CD4-positive, alpha-beta T cell treated with Interleukin-4 for 4 hours (primary cell): ENCODE measurements at regions not wholly inside any gene's neighbourhood (a gene's known extent, or its start where the extent isn't known, plus 50 kb on each side); places are given as distances from the start of the nearest gene placed in this dataset.

ENCODE experiments used
- DNase-seq: peaks from one replicate; pipeline ENCODE4 v3.0.0-alpha.2; 2020

GRCh38 chr12:40559865-40560264 lies 132.4 kb upstream of the CNTN1 start:
- DNase-seq: no peak

- no peak for DNase-seq
Measured at GRCh38 chr12:40560848-40561247, 131.4 kb upstream of the CNTN1 start.

- DNase-seq: no peak
Measured at GRCh38 chr12:40561395-40561966, 130.8 kb upstream of the CNTN1 start.

GRCh38 chr12:40565029-40565633 lies 127.1 kb upstream of the CNTN1 start:
- DNase-seq: no peak

DNA sequence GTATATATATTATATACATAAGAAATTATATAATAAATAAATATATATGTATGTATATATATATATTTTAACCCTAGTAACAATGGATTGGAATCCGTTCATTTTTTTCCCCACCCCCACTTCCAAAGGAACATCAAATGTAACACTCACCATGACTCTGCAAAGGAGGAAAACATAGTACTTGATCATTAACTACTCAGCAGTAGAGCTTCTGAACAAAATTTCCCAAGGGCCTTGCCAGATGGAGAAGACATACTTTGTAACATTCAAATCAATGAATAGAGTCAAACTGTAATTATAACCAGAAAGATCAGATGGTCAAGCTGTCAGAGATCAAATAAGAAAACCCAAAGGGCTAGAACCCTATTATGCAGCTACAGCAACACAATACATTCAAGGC lies 126.0 kb upstream of the CNTN1 start:
- DNase-seq: no peak

DNA sequence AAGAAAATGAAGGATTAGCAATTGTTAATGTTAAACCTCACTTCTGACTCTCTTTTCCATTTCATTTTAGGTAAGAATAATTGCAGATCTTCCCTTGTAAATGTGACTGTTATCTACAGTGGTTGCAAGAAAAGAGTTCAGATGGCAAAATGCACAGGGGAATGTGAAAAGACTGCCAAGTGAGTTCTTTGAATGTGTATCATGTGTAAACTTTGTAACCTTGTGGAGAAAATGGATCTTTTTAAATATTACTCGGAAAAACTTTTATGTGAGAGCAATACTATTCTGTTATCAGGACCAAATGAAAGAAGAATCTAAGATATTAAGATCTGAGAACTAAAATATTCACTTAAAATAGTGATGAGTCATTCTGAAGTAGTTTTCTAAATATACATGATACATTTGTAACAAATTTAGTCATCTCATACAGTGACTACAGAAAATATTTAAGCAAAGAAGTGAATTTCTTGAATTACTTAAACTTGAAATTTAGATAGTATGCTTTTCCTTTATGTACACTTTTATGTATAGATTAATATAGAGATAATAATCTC lies 122.5 kb upstream of the CNTN1 start:
- DNase-seq: no peak

DNA sequence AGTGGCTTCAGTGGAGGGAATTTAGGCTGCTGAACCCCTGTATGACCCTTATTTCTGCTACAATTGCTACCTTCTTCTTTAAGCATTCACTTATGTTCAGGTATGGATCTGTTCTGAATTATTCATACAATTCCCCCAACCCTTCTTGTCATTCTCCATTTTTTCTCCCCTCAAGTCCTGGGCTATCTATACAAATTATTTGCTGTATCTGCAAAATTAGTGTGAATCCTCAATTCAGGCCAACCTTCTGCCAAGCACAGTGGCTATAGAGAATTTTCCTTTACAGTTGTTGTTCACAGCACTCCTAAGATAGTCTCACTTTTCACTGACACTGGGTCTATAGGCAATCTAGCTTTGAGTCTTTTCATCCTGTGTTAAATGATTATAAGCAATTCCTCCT lies 119.2 kb upstream of the CNTN1 start:
- no peak for DNase-seq

DNA sequence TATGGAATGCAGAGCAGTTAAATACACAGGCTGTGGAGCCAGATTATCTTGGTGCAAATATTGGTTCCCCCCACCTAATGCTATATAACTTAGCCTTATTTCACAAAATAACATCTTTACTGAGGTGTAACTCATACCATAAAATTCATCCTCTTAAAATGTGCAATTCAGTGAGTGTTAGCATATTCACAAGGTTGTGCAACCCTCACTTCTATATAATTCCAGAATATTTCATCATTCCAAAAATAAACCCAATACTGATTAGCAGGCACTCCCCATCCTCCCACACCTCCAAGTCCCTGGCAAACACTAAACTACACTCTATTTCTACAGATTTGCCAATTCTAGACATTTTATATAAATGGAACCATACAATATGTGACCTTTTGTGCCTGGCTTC lies 116.3 kb upstream of the CNTN1 start:
- DNase-seq: no peak

GRCh38 chr12:40577834-40578233 lies 114.4 kb upstream of the CNTN1 start:
- DNase-seq: no peak

DNA sequence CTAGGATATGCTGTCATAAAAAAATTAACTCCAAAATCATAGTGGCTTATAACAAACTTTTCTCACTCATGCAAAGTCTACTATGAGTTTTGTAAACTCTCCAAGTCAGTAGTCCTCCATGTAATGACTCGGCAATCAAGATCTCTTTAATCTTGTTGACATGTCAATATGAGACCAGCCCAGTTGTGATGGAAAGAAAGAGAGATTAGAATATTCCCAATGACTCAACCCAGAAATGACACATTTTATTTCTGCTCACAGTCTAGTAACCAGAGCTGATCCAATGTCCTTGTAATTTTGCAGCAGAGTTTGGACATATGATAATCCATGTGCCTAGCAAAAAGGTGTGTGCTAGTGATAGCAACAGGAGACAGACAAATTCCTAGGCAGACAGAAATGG lies 112.6 kb upstream of the CNTN1 start:
- DNase-seq: no peak

DNA sequence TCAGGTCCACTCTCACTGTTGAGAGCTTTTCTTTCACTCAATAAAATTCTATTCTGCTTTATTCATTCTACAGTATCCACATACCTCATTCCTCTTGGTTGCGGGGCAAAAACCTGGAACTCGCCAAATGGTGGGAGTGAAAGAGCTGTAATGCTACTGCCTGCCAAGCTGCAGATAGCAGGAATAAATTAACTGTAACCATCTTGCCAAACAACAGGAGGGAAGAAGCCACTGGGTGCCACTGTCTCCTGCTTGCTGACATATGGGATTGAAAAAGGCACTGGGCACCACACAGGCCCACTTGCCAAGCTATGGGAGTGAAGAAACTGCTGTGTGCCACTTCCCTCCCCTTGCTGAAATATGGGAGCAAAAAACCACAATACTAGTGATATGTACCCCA lies 111.9 kb upstream of the CNTN1 start:
- DNase-seq: no peak

GRCh38 chr12:40581889-40582288 lies 110.3 kb upstream of the CNTN1 start:
- no peak for DNase-seq

GRCh38 chr12:40583743-40584142 lies 108.5 kb upstream of the CNTN1 start:
- no peak for DNase-seq

- no peak for DNase-seq
Measured at GRCh38 chr12:40584763-40585162, 107.5 kb upstream of the CNTN1 start.

GRCh38 chr12:40586823-40587222 lies 105.4 kb upstream of the CNTN1 start:
- DNase-seq: no peak

GRCh38 chr12:40587421-40587820 lies 104.8 kb upstream of the CNTN1 start:
- DNase-seq: no peak

DNA sequence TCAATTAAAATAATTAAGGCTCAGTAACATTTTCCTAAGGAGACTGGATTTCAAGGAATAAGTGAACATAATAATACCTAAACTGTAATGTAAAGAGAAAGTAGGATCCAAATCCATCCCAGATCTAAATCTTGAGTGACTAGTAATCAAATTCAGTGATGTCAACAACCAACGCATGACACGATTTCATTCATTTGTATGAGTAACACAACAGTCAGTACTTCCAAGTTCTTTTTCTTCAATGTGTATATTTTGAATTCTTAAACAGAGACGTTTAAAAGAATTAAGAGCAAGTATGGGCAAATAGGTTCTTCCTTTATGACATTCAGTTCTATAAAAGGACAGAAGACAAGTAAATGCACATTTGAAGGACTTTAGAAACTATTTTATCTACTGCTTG lies 104.3 kb upstream of the CNTN1 start:
- DNase-seq: no peak

DNA sequence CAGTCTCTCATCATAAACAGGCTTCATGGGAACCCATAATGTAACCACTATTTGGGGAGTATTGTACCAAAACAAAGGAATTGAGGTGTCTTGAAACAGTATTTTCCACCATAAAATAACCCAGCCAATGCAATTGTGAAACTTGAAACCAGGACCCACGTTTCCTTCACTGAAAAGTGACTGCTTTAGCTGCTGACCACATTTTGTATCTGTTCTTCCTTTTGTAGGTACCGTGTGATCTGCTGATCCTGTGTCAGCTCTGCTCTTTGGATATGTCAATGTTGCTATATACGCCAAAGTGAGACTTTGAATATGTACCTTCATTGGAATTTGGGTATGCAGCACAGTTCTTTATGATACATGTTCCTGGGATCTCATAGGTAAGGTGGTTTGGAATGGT lies 95.1 kb upstream of the CNTN1 start:
- DNase-seq: no peak

DNA sequence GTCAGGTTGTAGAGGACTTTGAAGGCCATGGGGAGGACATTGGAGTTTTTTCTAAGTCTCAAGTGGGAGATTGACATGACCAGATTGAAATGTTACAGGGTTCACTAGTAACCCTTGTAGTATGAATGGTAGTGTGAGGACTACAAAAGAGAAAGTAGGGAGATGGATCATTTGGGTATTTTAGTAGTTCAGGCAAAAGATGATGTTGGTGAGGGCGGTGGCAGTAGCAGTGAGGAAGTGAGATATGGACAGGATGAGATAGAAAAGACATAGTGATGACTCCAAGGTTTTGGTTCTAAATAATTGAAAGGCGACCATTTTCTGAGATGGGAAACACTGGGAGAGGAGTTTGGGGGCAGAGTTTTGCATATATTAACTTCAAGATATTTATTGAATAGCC lies 94.2 kb upstream of the CNTN1 start:
- DNase-seq: no peak

GRCh38 chr12:40602562-40602961 lies 89.7 kb upstream of the CNTN1 start:
- no peak for DNase-seq

GRCh38 chr12:40614923-40615322 lies 77.3 kb upstream of the CNTN1 start:
- no peak for DNase-seq

DNA sequence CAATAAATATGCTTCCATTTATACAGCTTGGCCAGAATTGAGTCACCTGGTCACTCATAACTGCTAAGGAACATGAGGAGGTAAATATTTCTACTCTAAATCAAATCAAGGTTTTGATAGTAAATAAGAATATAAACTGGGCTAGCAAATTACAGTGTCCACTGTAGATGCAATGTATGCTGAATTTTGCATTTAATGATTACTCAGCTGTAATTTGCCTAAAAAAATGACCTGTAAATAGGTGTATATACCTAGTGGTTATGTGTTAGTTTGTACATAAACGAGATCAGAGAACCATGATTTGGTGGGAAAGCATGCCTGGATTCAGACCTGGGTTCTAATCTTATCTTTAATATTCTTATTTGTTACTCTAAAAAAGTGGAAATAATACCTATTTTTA lies 76.6 kb upstream of the CNTN1 start:
- no peak for DNase-seq

DNA sequence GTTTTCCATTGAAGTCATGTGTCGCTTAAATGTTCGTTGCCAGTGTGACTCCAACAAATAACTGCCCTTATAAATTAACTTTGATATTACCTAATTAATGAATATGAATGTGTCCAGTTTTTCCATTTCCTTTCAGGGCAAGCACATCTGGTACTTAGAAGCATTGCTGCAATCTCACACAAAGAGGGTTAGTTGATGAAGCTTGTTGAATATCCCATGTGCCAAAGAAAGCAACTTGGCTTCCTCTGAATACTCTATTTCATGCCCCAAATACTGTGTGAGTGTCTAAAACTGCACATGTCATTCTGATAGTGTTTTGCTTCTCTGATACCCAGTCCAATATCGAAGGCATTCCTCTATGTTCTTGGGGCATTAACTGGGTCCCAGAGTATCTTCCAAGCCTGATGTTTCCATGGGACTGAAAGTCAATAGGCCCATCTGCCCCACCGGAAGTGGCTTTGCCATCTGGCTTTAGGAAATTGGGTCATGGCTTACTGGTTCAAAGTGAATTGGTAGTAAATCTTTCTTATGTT lies 75.8 kb upstream of the CNTN1 start:
- no peak for DNase-seq

DNA sequence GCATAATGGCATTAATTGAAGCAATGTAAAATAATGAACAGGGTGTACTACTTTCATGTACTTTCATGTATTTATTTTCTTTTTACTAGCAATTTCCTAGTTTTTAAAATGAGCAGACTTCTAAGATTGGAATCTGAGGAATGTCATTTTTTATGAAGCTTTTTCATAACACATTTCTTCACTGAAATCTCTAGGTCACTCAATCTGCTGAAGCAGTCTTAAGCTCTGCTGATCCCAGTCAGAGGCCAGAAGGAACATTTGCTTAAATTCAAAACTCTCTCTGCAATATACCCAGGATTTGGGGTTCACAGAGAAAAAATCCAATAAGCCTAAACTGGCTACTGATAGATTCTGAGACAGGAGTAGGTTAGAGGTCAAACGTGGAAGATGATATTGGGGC lies 73.6 kb upstream of the CNTN1 start:
- no peak for DNase-seq

DNA sequence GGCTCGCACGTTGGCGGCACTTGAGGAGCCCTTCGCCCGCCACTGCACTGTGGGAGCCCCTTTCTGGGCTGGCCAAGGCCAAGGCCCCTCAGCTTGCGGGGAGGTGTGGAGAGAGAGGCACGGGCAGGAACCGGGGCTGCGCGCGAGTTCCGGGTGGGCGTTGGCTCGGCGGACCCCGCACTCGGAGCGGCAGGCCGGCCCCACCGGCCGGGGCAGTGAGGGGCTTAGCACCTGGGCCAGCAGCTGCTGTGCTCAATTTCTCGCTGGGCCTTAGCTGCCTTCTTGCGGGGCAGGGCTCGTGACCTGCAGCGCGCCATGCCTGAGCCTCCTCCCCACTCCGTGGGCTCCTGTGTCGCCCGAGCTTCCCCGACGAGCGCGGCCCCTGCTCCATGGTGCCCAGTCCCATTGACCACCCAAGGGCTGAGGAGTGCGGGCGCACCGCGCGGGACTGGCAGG lies 71.6 kb upstream of the CNTN1 start:
- no peak for DNase-seq
